K562 (cell line): ENCODE measurements at regions not wholly inside any gene's neighbourhood (a gene's known extent, or its start where the extent isn't known, plus 50 kb on each side); places are given as distances from the start of the nearest gene placed in this dataset.
A peak's percentile ranks its signal among the peaks of the same experiment; 100 is the strongest.

Experiments used
- ATAC-seq: fragments of 200-7000 bp; cut with Tn5 transposase; 3 replicates; pipeline ENCODE4 v1.9.1; 2020; ENCODE audit warnings: moderate library complexity
- BruUV-seq: library from RNA; stranded (reverse); fragments of 400-500 nt; replicated peaks from 2 replicates; lab custom pipeline; 2021; lab: Mats Ljungman, UMichigan
- CTCF ChIA-PET: fragments of 300-600 bp; formaldehyde crosslinking; extraction: SDS; loops from one replicate; lab custom pipeline; 2021; ENCODE audit warnings: low intra/inter-chr PET ratio; lab: Yijun Ruan, JAX
- POLR2A ChIA-PET: fragments of 300-600, 350-650 bp; sonication (Branson Sonifier 250); formaldehyde crosslinking; extraction: SDS; loops from one replicate; lab custom pipeline; 2021; ENCODE audit warnings: antibody characterized with exemption, inconsistent platforms; lab: Yijun Ruan, JAX
- DNase-seq, 4 experiments: peaks; one replicate each; pipeline versions ENCODE4 v3.0.0 to v3.0.0-alpha.2; 2011 to 2018; ENCODE audit warnings: low spot score in 3 of 4, mixed read lengths in 3 of 4; ENCODE audit errors: extremely low read depth in 1 of 4
- FAIRE-seq: peaks from 2 replicates; lab custom pipeline; 2011; peaks lifted over from hg19 to GRCh38; lab: Jason Lieb, UNC
- H2AFZ ChIP-seq: 2 replicates; pipeline ENCODE4 v1.6.0; 2011; ENCODE audit warnings: low read depth, low read length, control low read depth, inconsistent platforms
- H3K27ac ChIP-seq: fragments of 200-600 bp; 3 replicates; pipeline ENCODE4 v1.8.0; 2011; ENCODE audit warnings: low read depth, mild to moderate bottlenecking, control low read depth, inconsistent platforms, low read length, moderate library complexity, mixed read lengths; ENCODE audit errors: extremely low read depth
- H3K27me3 ChIP-seq, 2 experiments: fragments of 300-600 bp in 1 of 2; 2 replicates in 1 of 2; 3 replicates in 1 of 2; pipeline versions ENCODE4 v1.6.0 to v1.8.0; 2011; ENCODE audit warnings: inconsistent platforms in 2 of 2, low read length in 2 of 2, mild to moderate bottlenecking in 1 of 2, mixed read lengths in 1 of 2, moderate library complexity in 1 of 2; ENCODE audit not compliant: control insufficient read depth in 2 of 2, insufficient read depth in 2 of 2
- H3K36me3 ChIP-seq: fragments of 300-600 bp; 3 replicates; pipeline ENCODE4 v1.8.0; 2011; ENCODE audit warnings: mild to moderate bottlenecking, low read length, inconsistent platforms; ENCODE audit not compliant: control insufficient read depth, insufficient read depth
- H3K4me1 ChIP-seq, 2 experiments: fragments of 200-600 bp in 1 of 2; replicated peaks in 1 of 2; 2 replicates in 1 of 2; 3 replicates in 1 of 2; pipeline versions ENCODE4 v1.5.1 to v1.8.0; 2011; ENCODE audit warnings: inconsistent platforms in 2 of 2, low read length in 2 of 2, mild to moderate bottlenecking in 1 of 2, mixed read lengths in 1 of 2, moderate library complexity in 1 of 2; ENCODE audit not compliant: control insufficient read depth in 2 of 2, insufficient read depth in 2 of 2
- H3K4me2 ChIP-seq: 2 replicates; pipeline ENCODE4 v1.6.1; 2011; ENCODE audit warnings: low read length, control low read depth, inconsistent platforms, mixed read lengths; ENCODE audit not compliant: insufficient read depth
- H3K4me3 ChIP-seq: fragments of 200-600 bp; sonication (generic), shearing (Covaris generic); 2 replicates; pipeline ENCODE4 v1.5.1; 2016; ENCODE audit warnings: control low read depth, inconsistent platforms
- H3K79me2 ChIP-seq: fragments of 200-600 bp; 3 replicates; pipeline ENCODE4 v1.8.0; 2011; ENCODE audit warnings: low read length, inconsistent platforms; ENCODE audit not compliant: control insufficient read depth, insufficient read depth
- H3K9ac ChIP-seq, 2 experiments: 2 replicates each; pipeline versions ENCODE4 v1.6.0 to v1.6.1; 2011; ENCODE audit warnings: low read depth in 2 of 2, low read length in 2 of 2, control low read depth in 1 of 2, inconsistent platforms in 1 of 2, mild to moderate bottlenecking in 1 of 2, mixed read lengths in 1 of 2; ENCODE audit not compliant: insufficient read depth in 1 of 2
- H3K9me1 ChIP-seq: one replicate; pipeline ENCODE4 v1.6.0; 2011; ENCODE audit warnings: inconsistent platforms, mild to moderate bottlenecking, low read length, moderate library complexity; ENCODE audit not compliant: control insufficient read depth, insufficient read depth
- H3K9me3 ChIP-seq: replicated peaks from 2 replicates; pipeline ENCODE4 v1.5.1; 2011; ENCODE audit warnings: low read depth, low read length, inconsistent platforms; ENCODE audit not compliant: control insufficient read depth, insufficient read depth
- H4K20me1 ChIP-seq: replicated peaks from 2 replicates; pipeline ENCODE4 v1.6.1; 2011; ENCODE audit warnings: low read length, inconsistent platforms, mixed read lengths; ENCODE audit not compliant: control insufficient read depth, insufficient read depth
- ZNF24 ChIP-seq: fragments of 450-650 bp; IDR thresholded peaks from 2 replicates; pipeline ENCODE4 v1.6.1; 2016
- WGBS: fragments of 100-300 bp; shearing (Covaris generic); methylation state at CpG from one replicate; pipeline ENCODE4 v1.1.6; 2016; ENCODE audit warnings: low coverage, mixed read lengths; ENCODE audit not compliant: insufficient coverage; ENCODE audit errors: missing lambda C conversion rate; 5-methylcytosine and 5-hydroxymethylcytosine counted together
- in situ Hi-C: fragments of 300-500 bp; cut with MboI; formaldehyde crosslinking; loops from 4 replicates; pipeline ENCODE4 v1.15.0; 2018; ENCODE audit warnings: inconsistent platforms, mixed read lengths
- intact Hi-C: fragments of 100-400 bp; cut with micrococcal nuclease; formaldehyde crosslinking; loops from 2 replicates; pipeline ENCODE4 v1.14.2; 2022
- TF ChIP-seq, protein P1 (sequence below): fragments of 250-450 bp; sonication (Bioruptor Pico); IDR thresholded peaks from 2 replicates; pipeline ENCODE4 v1.5.0; 2021; ENCODE audit warnings: mild to moderate bottlenecking, moderate library complexity

DNA sequence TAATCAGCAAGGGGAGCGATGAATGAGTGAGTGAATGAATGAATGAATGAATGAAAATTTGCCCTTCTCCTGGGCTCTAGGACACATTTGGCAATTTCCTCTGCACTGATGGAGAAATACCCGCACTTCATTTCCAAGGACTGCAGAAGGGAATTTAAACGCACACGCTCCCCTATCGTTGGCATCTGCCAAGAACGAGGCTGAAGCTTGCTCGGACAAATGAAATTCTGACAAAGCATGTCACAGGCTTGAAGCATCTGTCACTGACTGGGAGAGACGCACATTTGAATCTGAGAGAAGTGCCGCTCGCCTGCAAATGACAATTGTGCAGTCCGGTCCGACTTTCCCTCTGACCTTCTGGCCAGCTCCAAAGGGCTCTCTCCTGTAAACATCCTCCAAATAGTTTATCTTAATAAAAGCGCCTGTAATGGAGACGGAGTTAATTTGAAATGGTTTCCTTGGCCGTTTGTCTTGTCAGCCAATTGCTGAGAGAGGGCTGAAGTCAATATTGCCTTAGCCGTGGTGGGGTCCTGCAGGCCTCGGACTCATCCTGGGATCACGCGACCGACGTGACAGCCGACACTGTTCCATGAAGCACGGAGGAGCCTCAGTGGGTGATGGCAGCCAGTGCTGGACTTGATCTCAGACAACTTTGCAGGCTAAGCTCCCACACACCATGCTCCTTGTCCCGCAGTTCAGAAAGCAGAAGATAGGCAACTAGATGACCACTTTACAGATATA is 260.7 kb downstream of the MN1 start:
- ChIA-PET CTCF (no interaction called here), POLR2A (interaction anchor here (0.7 kb wide), 1 partner anchor 1606 kb away, joined by 5 read pairs; no protein-coding TSS in a partner anchor)
- Histone ChIP-seq H3K4me3 (no peak overlapping the region), H3K9me3 (no peaks in the 10 kb centered on the region), H3K79me2 (no peaks in the 10 kb centered on the region), H3K27me3 (peaks cover 2 to 44% of the 10 kb centered on the region in 2 experiments; a peak in 2 of 5 replicates), H3K36me3 (no peaks in the 10 kb centered on the region), H4K20me1 (no peaks in the 10 kb centered on the region), H3K9ac (no peak overlapping the region), H3K9me1 (no peaks in the 10 kb centered on the region), H3K4me1 (no peaks in the 10 kb centered on the region), H3K4me2 (no peak overlapping the region), H3K27ac (no peak overlapping the region), H2AFZ (no peak overlapping the region)
- 3% methylated on average over 21 of the region's 24 CpGs for WGBS
- FAIRE-seq (no peak), DNase-seq (no peak), ATAC-seq (no peak)
- intact Hi-C loops, result no loop called here
- peak; percentile 39; the same call in 1 of the 2 replicates for TF ChIP-seq ZNF24
- TF ChIP-seq, protein P1, sequence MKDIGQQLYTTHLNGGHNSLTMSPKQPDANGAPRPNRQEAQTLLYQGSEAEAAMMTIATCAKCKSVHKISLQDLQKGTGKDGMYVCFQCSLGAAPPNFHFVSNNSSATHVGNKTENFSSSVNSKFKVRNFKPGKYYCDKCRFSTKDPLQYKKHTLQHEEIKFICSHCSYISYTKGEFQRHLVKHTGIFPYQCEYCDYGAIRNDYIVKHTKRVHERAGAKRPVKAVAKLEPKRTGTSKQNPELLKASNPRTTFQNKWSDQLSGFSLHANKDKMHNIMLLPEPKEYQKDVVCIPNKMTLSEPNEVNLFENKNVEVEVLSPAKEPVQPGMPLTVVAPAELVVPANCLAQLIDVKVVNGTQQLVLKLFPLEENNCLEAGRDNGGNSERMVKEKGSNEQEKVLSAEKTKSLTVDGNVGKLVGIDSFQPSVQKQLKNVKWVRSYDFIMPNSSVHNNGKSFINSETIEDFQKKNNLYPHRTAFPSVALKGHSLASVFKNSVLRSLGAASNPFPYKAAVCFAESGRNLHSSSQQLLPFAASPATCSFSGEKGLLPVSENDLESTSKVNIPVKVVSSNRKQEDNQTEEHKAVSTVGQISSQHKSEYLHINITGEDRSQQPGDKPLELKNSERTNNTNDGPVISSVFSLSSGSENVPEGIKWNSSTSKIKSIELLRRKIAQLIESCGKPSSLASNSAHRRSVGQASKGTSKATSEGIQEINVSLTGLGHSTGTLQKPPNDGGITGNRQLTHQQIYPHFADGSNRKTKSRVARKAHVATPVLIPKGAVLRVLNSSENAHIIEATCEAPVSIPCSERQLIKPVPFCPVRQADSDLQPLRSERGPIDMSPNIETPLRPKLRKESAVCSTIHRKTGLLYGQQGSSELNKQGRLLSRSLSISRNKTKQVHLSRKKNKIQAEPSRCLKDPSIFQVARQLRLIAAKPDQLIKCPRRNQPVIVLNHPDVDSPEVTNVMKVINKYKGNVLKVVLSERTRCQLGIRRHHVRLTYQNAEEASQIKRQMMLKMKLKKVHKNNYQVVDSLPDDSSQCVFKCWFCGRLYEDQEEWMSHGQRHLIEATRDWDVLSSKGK (CRISPR knock-in tag), result no peak
- BruUV-seq, result no TSS peak
- in situ Hi-C loops, result no loop called here
